Brain microvascular endothelial cell (primary cell): ENCODE measurements at regions not wholly inside any gene's neighbourhood (a gene's known extent, or its start where the extent isn't known, plus 50 kb on each side); places are given as distances from the start of the nearest gene placed in this dataset.

Experiments
- DNase-seq: peaks from one replicate; pipeline ENCODE4 v3.0.0-alpha.2; 2020
- H3K27ac ChIP-seq: fragments of 250-450 bp; sonication (Bioruptor Pico); 2 replicates; pipeline ENCODE4 v1.5.1; 2020; ENCODE audit warnings: mild to moderate bottlenecking, moderate library complexity
- H3K27me3 ChIP-seq: fragments of 250-450 bp; sonication (Bioruptor Pico); replicated peaks from 2 replicates; pipeline ENCODE4 v1.5.1; 2020; ENCODE audit warnings: mild to moderate bottlenecking
- H3K36me3 ChIP-seq: fragments of 250-450 bp; sonication (Bioruptor Pico); replicated peaks from 2 replicates; pipeline ENCODE4 v1.5.1; 2020; ENCODE audit warnings: mild to moderate bottlenecking
- H3K4me3 ChIP-seq: 2 replicates; pipeline ENCODE4 v1.5.1; 2011; ENCODE audit warnings: low read depth, mild to moderate bottlenecking, control low read depth, low read length, moderate library complexity
- CTCF ChIP-seq: IDR thresholded peaks from 2 replicates; pipeline ENCODE4 v1.5.1; 2011; ENCODE audit warnings: low read depth, mild to moderate bottlenecking, moderate library complexity, low read length, control low read depth, inconsistent platforms; ENCODE audit errors: missing control alignments
- in situ Hi-C: cut with HindIII; loops from 2 replicates; pipeline ENCODE4 v1.10.0; 2017; ENCODE audit warnings: low sequenced_read_pairs, low pct_ligation_motif_present

- TF ChIP-seq CTCF, result no peak
- Histone ChIP-seq H3K36me3 (no peaks in the 10 kb centered on the region), H3K27me3 (no peaks in the 10 kb centered on the region), H3K4me3 (no peak overlapping the region), H3K27ac (no peak overlapping the region)
- in situ Hi-C loops, result no loop called here
- no peak for DNase-seq
Observed at GRCh38 chr20:40925829-40926510, 102.7 kb upstream of the TOP1 start.

GRCh38 chr20:40926928-40927327, 101.7 kb upstream of the TOP1 start:
- Histone ChIP-seq H3K27ac (no peak overlapping the region), H3K4me3 (no peak overlapping the region), H3K36me3 (no peaks in the 10 kb centered on the region), H3K27me3 (no peaks in the 10 kb centered on the region)
- in situ Hi-C loops, result no loop called here
- DNase-seq, result no peak
- no peak for TF ChIP-seq CTCF

GRCh38 chr20:40930561-40930960, 98.1 kb upstream of the TOP1 start:
- Histone ChIP-seq H3K36me3 (no peaks in the 10 kb centered on the region), H3K27me3 (no peaks in the 10 kb centered on the region), H3K27ac (no peak overlapping the region), H3K4me3 (no peak overlapping the region)
- TF ChIP-seq CTCF, result no peak
- in situ Hi-C loops, result no loop called here
- DNase-seq, result peak; percentile 30

- DNase-seq, result no peak
- Histone ChIP-seq H3K4me3 (no peak overlapping the region), H3K27ac (no peak overlapping the region), H3K27me3 (no peaks in the 10 kb centered on the region), H3K36me3 (no peaks in the 10 kb centered on the region)
- in situ Hi-C loops, result no loop called here
- TF ChIP-seq CTCF, result no peak
Observed at GRCh38 chr20:40931410-40932044, 97.1 kb upstream of the TOP1 start.

- H3K4me3 ChIP-seq, result no peak overlapping the region
- no peaks in the 10 kb centered on the region for H3K27me3 ChIP-seq
- no peaks in the 10 kb centered on the region for H3K36me3 ChIP-seq
- H3K27ac ChIP-seq, result no peak overlapping the region
- TF ChIP-seq CTCF, result no peak
- no peak for DNase-seq
- in situ Hi-C loops, result no loop called here
Observed at GRCh38 chr20:40932436-40932835, 96.2 kb upstream of the TOP1 start.

GRCh38 chr20:40933758-40934157, 94.9 kb upstream of the TOP1 start:
- no peak for DNase-seq
- no peak for TF ChIP-seq CTCF
- no peak overlapping the region for H3K27ac ChIP-seq
- H3K27me3 ChIP-seq, result no peaks in the 10 kb centered on the region
- no peaks in the 10 kb centered on the region for H3K36me3 ChIP-seq
- H3K4me3 ChIP-seq, result no peak overlapping the region
- in situ Hi-C loops, result no loop called here
